ENCODE measurements at regions not wholly inside any gene's neighbourhood (a gene's known extent, or its start where the extent isn't known, plus 50 kb on each side); places are given as distances from the start of the nearest gene placed in this dataset.

GRCh38 chr7:91379991-91380390, 115.8 kb downstream of the FZD1 start:
- no peak for DNase-seq
- no peak for TF ChIP-seq EZH2 (IDR thresholded peaks at IDR 0.05; ENCODE audit: borderline replicate concordance, insufficient read depth, low read depth, low read length, poor library complexity, severe bottlenecking)
- TF ChIP-seq, protein P1, sequence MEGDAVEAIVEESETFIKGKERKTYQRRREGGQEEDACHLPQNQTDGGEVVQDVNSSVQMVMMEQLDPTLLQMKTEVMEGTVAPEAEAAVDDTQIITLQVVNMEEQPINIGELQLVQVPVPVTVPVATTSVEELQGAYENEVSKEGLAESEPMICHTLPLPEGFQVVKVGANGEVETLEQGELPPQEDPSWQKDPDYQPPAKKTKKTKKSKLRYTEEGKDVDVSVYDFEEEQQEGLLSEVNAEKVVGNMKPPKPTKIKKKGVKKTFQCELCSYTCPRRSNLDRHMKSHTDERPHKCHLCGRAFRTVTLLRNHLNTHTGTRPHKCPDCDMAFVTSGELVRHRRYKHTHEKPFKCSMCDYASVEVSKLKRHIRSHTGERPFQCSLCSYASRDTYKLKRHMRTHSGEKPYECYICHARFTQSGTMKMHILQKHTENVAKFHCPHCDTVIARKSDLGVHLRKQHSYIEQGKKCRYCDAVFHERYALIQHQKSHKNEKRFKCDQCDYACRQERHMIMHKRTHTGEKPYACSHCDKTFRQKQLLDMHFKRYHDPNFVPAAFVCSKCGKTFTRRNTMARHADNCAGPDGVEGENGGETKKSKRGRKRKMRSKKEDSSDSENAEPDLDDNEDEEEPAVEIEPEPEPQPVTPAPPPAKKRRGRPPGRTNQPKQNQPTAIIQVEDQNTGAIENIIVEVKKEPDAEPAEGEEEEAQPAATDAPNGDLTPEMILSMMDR (IDR thresholded peaks at IDR 0.05) = no peak
- H3K4me1 ChIP-seq (ENCODE audit: control insufficient read depth in 2 of 2, insufficient read depth in 2 of 2, low read length in 2 of 2) = no peaks in the 10 kb centered on the region
- ChIA-PET CTCF (no interaction called here), POLR2A (no interaction called here)
- Mint-ChIP-seq H3K27ac (no peak overlapping the region), H3K9me3 (ENCODE audit: insufficient read depth) (no peaks in the 10 kb centered on the region), H3K4me1 (no peaks in the 10 kb centered on the region), H3K4me3 (no peak overlapping the region), H3K27me3 (peaks cover 1% of the 10 kb centered on the region)
- H3K79me2 ChIP-seq (ENCODE audit: control insufficient read depth, insufficient read depth, low read length) = no peaks in the 10 kb centered on the region
- no peak overlapping the region for H2AFZ ChIP-seq (ENCODE audit: insufficient read depth, low read depth, low read length, poor library complexity, severe bottlenecking)
- intact Hi-C loops (cut with micrococcal nuclease) = no loop called here
- H4K20me1 ChIP-seq (ENCODE audit: control insufficient read depth, insufficient read depth, low read length, poor library complexity, severe bottlenecking) = no peaks in the 10 kb centered on the region
- H3K4me2 ChIP-seq (replicated peaks; ENCODE audit: low read depth, low read length, poor library complexity, severe bottlenecking) = no peak overlapping the region
- no peaks in the 10 kb centered on the region for H3K27me3 ChIP-seq (replicated peaks in 1 of 4; ENCODE audit: control extremely low read depth in 1 of 4, control insufficient read depth in 3 of 4, insufficient read depth in 4 of 4, low read length in 3 of 4)
- H3K4me3 ChIP-seq (ENCODE audit: control extremely low read depth in 1 of 5, extremely low read depth in 1 of 5, insufficient read depth in 1 of 5, low read depth in 2 of 5, low read length in 4 of 5) = no peak overlapping the region
- H3K36me3 ChIP-seq (replicated peaks in 1 of 2; ENCODE audit: control extremely low read depth in 1 of 2, control insufficient read depth in 1 of 2, extremely low read depth in 1 of 2, insufficient read depth in 2 of 2, low read length in 1 of 2) = no peaks in the 10 kb centered on the region
- H3K9me3 ChIP-seq (ENCODE audit: control extremely low read depth in 1 of 3, control insufficient read depth in 2 of 3, insufficient read depth in 1 of 3, low read length in 2 of 3) = no peaks in the 10 kb centered on the region
- WGBS (ENCODE audit: insufficient coverage) = no CpG with 5 or more reads among the region's 2 CpGs
- ATAC-seq (ENCODE audit: low read depth) = no peak
- H3K9ac ChIP-seq (ENCODE audit: low read length) = no peak overlapping the region
- H3K27ac ChIP-seq (ENCODE audit: low read length in 2 of 2) = no peak overlapping the region

DNA sequence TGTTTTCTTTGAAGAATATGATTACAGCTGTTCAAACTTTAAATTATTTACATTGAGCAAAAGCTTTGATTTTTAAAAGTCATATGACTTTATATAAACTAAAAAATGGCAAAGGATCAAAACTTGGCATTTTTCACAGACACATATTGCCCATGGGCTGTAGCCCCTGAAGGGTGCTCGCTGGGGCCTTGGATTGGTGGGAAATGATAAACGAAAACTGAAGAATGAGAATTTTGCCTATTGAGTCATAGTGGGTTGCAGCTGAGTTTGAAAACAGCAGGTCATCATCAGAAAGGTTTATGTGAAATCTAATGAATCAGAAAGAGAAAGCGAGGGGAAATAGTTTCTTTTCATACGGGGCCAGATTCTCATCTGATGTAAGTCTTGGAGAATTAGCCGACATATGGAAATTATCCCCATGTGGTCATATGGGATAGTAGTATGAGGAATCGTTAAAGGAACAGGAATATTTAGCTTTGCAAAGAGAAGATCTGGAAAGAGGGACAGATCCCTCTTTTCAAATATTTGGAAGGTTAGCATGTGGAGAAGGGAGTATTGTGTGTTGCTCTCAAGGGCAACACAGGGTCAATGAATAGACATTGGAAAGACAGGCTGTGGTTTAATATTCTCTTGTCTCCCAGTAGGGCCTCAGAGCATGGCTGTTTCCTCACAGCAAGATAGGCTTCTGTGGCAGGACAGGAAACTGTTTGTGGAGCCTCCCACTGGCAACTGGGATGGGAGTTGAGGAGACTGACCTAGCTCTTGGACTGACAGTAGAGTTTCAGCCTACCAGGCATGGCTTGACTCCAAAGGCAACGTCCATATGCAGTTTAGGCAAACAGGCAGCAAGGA, 119.0 kb downstream of the FZD1 start:
- Histone ChIP-seq H2AFZ (ENCODE audit: insufficient read depth, low read depth, low read length, poor library complexity, severe bottlenecking) (no peak overlapping the region), H4K20me1 (ENCODE audit: control insufficient read depth, insufficient read depth, low read length, poor library complexity, severe bottlenecking) (no peaks in the 10 kb centered on the region), H3K27ac (ENCODE audit: low read length in 2 of 2) (no peak overlapping the region), H3K36me3 (replicated peaks in 1 of 2; ENCODE audit: control extremely low read depth in 1 of 2, control insufficient read depth in 1 of 2, extremely low read depth in 1 of 2, insufficient read depth in 2 of 2, low read length in 1 of 2) (no peaks in the 10 kb centered on the region), H3K4me1 (ENCODE audit: control insufficient read depth in 2 of 2, insufficient read depth in 2 of 2, low read length in 2 of 2) (no peaks in the 10 kb centered on the region), H3K4me3 (ENCODE audit: control extremely low read depth in 1 of 5, extremely low read depth in 1 of 5, insufficient read depth in 1 of 5, low read depth in 2 of 5, low read length in 4 of 5) (no peak overlapping the region), H3K9ac (ENCODE audit: low read length) (no peak overlapping the region), H3K27me3 (replicated peaks in 1 of 4; ENCODE audit: control extremely low read depth in 1 of 4, control insufficient read depth in 3 of 4, insufficient read depth in 4 of 4, low read length in 3 of 4) (no peaks in the 10 kb centered on the region), H3K79me2 (ENCODE audit: control insufficient read depth, insufficient read depth, low read length) (no peaks in the 10 kb centered on the region), H3K4me2 (replicated peaks; ENCODE audit: low read depth, low read length, poor library complexity, severe bottlenecking) (no peak overlapping the region), H3K9me3 (ENCODE audit: control extremely low read depth in 1 of 3, control insufficient read depth in 2 of 3, insufficient read depth in 1 of 3, low read length in 2 of 3) (no peaks in the 10 kb centered on the region)
- no peaks in the 10 kb centered on the region for H3K9me3 Mint-ChIP-seq (ENCODE audit: insufficient read depth)
- intact Hi-C loops (cut with micrococcal nuclease) = no loop called here
- H3K4me1 Mint-ChIP-seq = no peaks in the 10 kb centered on the region
- H3K27ac Mint-ChIP-seq = no peak overlapping the region
- H3K27me3 Mint-ChIP-seq = no peaks in the 10 kb centered on the region
- ChIA-PET POLR2A (no interaction called here), CTCF (interaction anchor here (1.0 kb wide), 1 partner anchor 9 kb away, joined by 3 read pairs; no protein-coding TSS in a partner anchor)
- no peak for ATAC-seq (ENCODE audit: low read depth)
- no peak overlapping the region for H3K4me3 Mint-ChIP-seq
- WGBS (ENCODE audit: insufficient coverage) = 85% methylated on average over 7 of the region's 7 CpGs
- DNase-seq = no peak
- TF ChIP-seq EZH2 (IDR thresholded peaks at IDR 0.05; ENCODE audit: borderline replicate concordance, insufficient read depth, low read depth, low read length, poor library complexity, severe bottlenecking) = no peak
- TF ChIP-seq, protein P1 (IDR thresholded peaks at IDR 0.05) = no peak
